MM.1S (cell line): ENCODE measurements at regions not wholly inside any gene's neighbourhood (a gene's known extent, or its start where the extent isn't known, plus 50 kb on each side); places are given as distances from the start of the nearest gene placed in this dataset.

Experiments used
- DNase-seq: peaks from one replicate; pipeline ENCODE4 v3.0.0-alpha.2; 2015
- H2AFZ ChIP-seq: fragments of 300-600 bp; sonication (generic); 2 replicates; pipeline ENCODE4 v1.6.0; 2016; ENCODE audit warnings: antibody characterized with exemption, low read length
- H3F3A ChIP-seq: fragments of 300-600 bp; sonication (generic); 2 replicates; pipeline ENCODE4 v1.6.1; 2016; ENCODE audit warnings: mild to moderate bottlenecking, antibody characterized with exemption, low read length, moderate library complexity, mixed read lengths; ENCODE audit not compliant: insufficient read depth
- H3K27ac ChIP-seq: fragments of 300-600 bp; sonication (generic); 2 replicates; pipeline ENCODE4 v1.5.1; 2016; ENCODE audit warnings: mild to moderate bottlenecking, low read length
- H3K27me3 ChIP-seq: fragments of 300-600 bp; sonication (generic); replicated peaks from 2 replicates; pipeline ENCODE4 v1.6.0; 2016; ENCODE audit warnings: low read length; ENCODE audit not compliant: insufficient read depth
- H3K36me3 ChIP-seq: fragments of 300-600 bp; sonication (generic); replicated peaks from 2 replicates; pipeline ENCODE4 v1.6.1; 2016; ENCODE audit warnings: mild to moderate bottlenecking, low read length, mixed read lengths; ENCODE audit not compliant: insufficient read depth
- H3K4me1 ChIP-seq: fragments of 300-600 bp; sonication (generic); 2 replicates; pipeline ENCODE4 v1.6.1; 2016; ENCODE audit warnings: low read length, mixed read lengths
- H3K4me2 ChIP-seq: fragments of 300-600 bp; sonication (generic); 2 replicates; pipeline ENCODE4 v1.6.0; 2016; ENCODE audit warnings: low read depth, low read length
- H3K4me3 ChIP-seq: fragments of 300-600 bp; sonication (generic); 2 replicates; pipeline ENCODE4 v1.5.1; 2016; ENCODE audit warnings: low read length, mixed read lengths
- H3K79me2 ChIP-seq: fragments of 300-600 bp; sonication (generic); 2 replicates; pipeline ENCODE4 v1.6.1; 2016; ENCODE audit warnings: mixed run types, low read length, mixed read lengths
- H3K9ac ChIP-seq: fragments of 300-600 bp; sonication (generic); 2 replicates; pipeline ENCODE4 v1.6.1; 2016; ENCODE audit warnings: low read length, mixed read lengths
- H3K9me2 ChIP-seq: fragments of 300-600 bp; sonication (generic); replicated peaks from 2 replicates; pipeline ENCODE4 v1.6.1; 2016; ENCODE audit warnings: mild to moderate bottlenecking, low read length, mixed read lengths; ENCODE audit not compliant: insufficient read depth
- H3K9me3 ChIP-seq: fragments of 300-600 bp; sonication (generic); replicated peaks from 2 replicates; pipeline ENCODE4 v1.6.1; 2016; ENCODE audit warnings: mild to moderate bottlenecking, low read length, mixed read lengths; ENCODE audit not compliant: insufficient read depth
- H4K20me1 ChIP-seq: fragments of 300-600 bp; sonication (generic); 2 replicates; pipeline ENCODE4 v1.6.1; 2016; ENCODE audit warnings: mild to moderate bottlenecking, low read length, moderate library complexity, mixed read lengths; ENCODE audit not compliant: insufficient read depth
- EZH2 ChIP-seq: fragments of 300-600 bp; sonication (generic); optimal IDR thresholded peaks from 2 replicates; pipeline ENCODE3; 2017; ENCODE audit warnings: low read depth, mild to moderate bottlenecking, antibody characterized with exemption, low read length, mixed read lengths
- EZH2phosphoT487 ChIP-seq: fragments of 300-600 bp; sonication (generic); IDR thresholded peaks from 2 replicates; pipeline ENCODE4 v1.6.1; 2018; ENCODE audit warnings: antibody characterized with exemption, low read length
- TF ChIP-seq, protein P1 (sequence below): fragments of 300-600 bp; sonication (generic); IDR thresholded peaks from 2 replicates; pipeline ENCODE4 v1.5.1; 2016; ENCODE audit warnings: antibody characterized with exemption, low read length, mixed read lengths

GRCh38 chr10:78205457-78206016 lies 171.9 kb downstream of the RPS24 start:
- Histone ChIP-seq H3K4me1 (peaks cover 16% of the 10 kb centered on the region), H3K27me3 (no peaks in the 10 kb centered on the region), H3K36me3 (no peaks in the 10 kb centered on the region), H3K9ac (no peak overlapping the region), H4K20me1 (no peaks in the 10 kb centered on the region), H3K79me2 (no peaks in the 10 kb centered on the region), H3K9me2 (no peaks in the 10 kb centered on the region), H3K27ac (no peak overlapping the region), H2AFZ (no peak overlapping the region), H3K9me3 (no peaks in the 10 kb centered on the region), H3F3A (peaks cover 6% of the 10 kb centered on the region; the same call in 1 of the 2 replicates), H3K4me2 (no peak overlapping the region), H3K4me3 (no peak overlapping the region)
- DNase-seq, result no peak
- TF ChIP-seq, protein P1, sequence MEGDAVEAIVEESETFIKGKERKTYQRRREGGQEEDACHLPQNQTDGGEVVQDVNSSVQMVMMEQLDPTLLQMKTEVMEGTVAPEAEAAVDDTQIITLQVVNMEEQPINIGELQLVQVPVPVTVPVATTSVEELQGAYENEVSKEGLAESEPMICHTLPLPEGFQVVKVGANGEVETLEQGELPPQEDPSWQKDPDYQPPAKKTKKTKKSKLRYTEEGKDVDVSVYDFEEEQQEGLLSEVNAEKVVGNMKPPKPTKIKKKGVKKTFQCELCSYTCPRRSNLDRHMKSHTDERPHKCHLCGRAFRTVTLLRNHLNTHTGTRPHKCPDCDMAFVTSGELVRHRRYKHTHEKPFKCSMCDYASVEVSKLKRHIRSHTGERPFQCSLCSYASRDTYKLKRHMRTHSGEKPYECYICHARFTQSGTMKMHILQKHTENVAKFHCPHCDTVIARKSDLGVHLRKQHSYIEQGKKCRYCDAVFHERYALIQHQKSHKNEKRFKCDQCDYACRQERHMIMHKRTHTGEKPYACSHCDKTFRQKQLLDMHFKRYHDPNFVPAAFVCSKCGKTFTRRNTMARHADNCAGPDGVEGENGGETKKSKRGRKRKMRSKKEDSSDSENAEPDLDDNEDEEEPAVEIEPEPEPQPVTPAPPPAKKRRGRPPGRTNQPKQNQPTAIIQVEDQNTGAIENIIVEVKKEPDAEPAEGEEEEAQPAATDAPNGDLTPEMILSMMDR, result no peak
- TF ChIP-seq EZH2 (no peak), EZH2phosphoT487 (no peak)

- TF ChIP-seq, protein P1, result no peak
- no peak for TF ChIP-seq EZH2
- TF ChIP-seq EZH2phosphoT487, result no peak
- Histone ChIP-seq H3K79me2 (no peaks in the 10 kb centered on the region), H3K4me2 (peak overlapping the region; percentile 74), H3K9me3 (no peaks in the 10 kb centered on the region), H3K9ac (peak overlapping the region; percentile 18; the same call in 1 of the 2 replicates), H4K20me1 (no peaks in the 10 kb centered on the region), H3K4me1 (peaks cover 16% of the 10 kb centered on the region), H3K27ac (peak overlapping the region; percentile 30; the same call in 1 of the 2 replicates), H3K36me3 (no peaks in the 10 kb centered on the region), H3K4me3 (peak overlapping the region; percentile 18), H3K9me2 (no peaks in the 10 kb centered on the region), H3F3A (peaks cover 6% of the 10 kb centered on the region; the same call in 1 of the 2 replicates), H2AFZ (peak overlapping the region; percentile 9; the same call in 1 of the 2 replicates), H3K27me3 (no peaks in the 10 kb centered on the region)
- DNase-seq, result peak; percentile 70
Observed at GRCh38 chr10:78207216-78207615, 173.6 kb downstream of the RPS24 start.

DNA sequence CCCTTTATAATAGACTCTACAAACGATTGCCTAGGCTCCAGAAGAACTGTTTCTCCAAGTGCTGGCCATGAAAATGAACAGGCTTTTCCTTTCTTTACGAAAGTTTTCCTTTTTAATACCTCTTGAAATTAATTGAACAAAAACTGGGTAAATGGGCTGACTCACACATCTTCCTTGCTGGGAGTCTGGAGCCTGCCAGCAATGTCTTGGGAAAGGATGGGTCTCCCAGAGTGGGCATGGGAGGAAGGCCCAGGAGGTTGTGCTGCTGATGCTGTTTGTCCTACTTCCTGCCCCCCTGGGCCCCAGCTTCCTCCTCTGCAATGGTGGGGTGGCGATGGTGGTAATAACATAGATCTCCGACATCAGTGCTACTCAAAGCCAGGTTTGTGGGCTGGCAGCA lies 174.1 kb downstream of the RPS24 start:
- H3K27ac ChIP-seq, result peak overlapping the region; percentile 30; the same call in 1 of the 2 replicates
- H4K20me1 ChIP-seq, result no peaks in the 10 kb centered on the region
- peaks cover 16% of the 10 kb centered on the region for H3K4me1 ChIP-seq
- peak overlapping the region; percentile 18 for H3K4me3 ChIP-seq
- H3K9me2 ChIP-seq, result no peaks in the 10 kb centered on the region
- no peaks in the 10 kb centered on the region for H3K9me3 ChIP-seq
- DNase-seq, result no peak
- TF ChIP-seq EZH2, result no peak
- no peak for TF ChIP-seq EZH2phosphoT487
- TF ChIP-seq, protein P1, result no peak
- H3K36me3 ChIP-seq, result no peaks in the 10 kb centered on the region
- no peaks in the 10 kb centered on the region for H3K79me2 ChIP-seq
- H3F3A ChIP-seq, result peaks cover 6% of the 10 kb centered on the region; the same call in 1 of the 2 replicates
- no peaks in the 10 kb centered on the region for H3K27me3 ChIP-seq
- no peak overlapping the region; the same call in 1 of the 2 replicates for H3K9ac ChIP-seq
- H2AFZ ChIP-seq, result peak overlapping the region; percentile 9; the same call in 1 of the 2 replicates
- peak overlapping the region; percentile 74 for H3K4me2 ChIP-seq
